ENCODE measurements at regions not wholly inside any gene's neighbourhood (a gene's known extent, or its start where the extent isn't known, plus 50 kb on each side); places are given as distances from the start of the nearest gene placed in this dataset.
"Not testable (repeated sequence)": the region's sequence is repeated elsewhere in the genome, so short reads cannot be mapped to it uniquely, and the experiment has no call there.

DNA sequence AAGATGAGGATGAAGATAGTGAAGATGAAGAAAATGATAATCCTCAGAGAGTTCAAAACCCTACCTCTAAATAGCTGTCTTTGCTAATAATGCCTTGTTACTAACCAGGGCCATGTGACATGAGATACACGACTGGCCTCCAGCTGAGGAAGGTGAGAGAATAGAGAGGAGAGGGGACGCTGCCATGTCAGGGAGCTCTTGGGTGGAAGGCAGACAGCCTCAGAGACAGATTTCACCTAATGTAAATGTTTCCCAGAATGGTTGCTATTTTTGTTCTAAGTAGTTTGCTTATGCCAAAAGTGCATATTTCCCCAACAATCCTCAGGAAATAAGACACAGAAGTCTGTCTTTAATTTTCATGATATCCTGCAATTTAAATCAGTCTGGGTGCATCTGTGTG lies 138.4 kb downstream of the ELOVL4 start:
- Histone ChIP-seq H2AFZ (ENCODE audit: low read depth) (no peak overlapping the region), H3K9me3 (no peaks in the 10 kb centered on the region), H4K20me1 (ENCODE audit: insufficient read depth) (no peaks in the 10 kb centered on the region), H3K36me3 (replicated peaks in 1 of 2; ENCODE audit: control insufficient read depth in 1 of 2, insufficient read depth in 2 of 2, low read length in 1 of 2) (no peaks in the 10 kb centered on the region), H3K79me2 (ENCODE audit: insufficient read depth) (no peaks in the 10 kb centered on the region), H3K4me3 (ENCODE audit: low read depth in 2 of 2, low read length in 1 of 2) (no peak overlapping the region), H3F3A (replicated peaks; ENCODE audit: insufficient read depth) (no peaks in the 10 kb centered on the region), H3K9ac (no peak overlapping the region), H3K4me2 (no peak overlapping the region), H3K27me3 (ENCODE audit: insufficient read depth) (no peaks in the 10 kb centered on the region), H3K27ac (ENCODE audit: low read depth in 2 of 2, low read length in 1 of 2) (peak overlapping the region; percentile 5 to 100; a peak in 3 of 4 replicates), H3K9me2 (no peaks in the 10 kb centered on the region), H3K4me1 (ENCODE audit: control insufficient read depth in 1 of 2, insufficient read depth in 2 of 2, low read depth in 1 of 2, low read length in 1 of 2) (peaks cover 0 to 62% of the 10 kb centered on the region in 2 experiments; a peak in 3 of 4 replicates)
- POLR2A ChIA-PET, result no interaction called here
- CTCF ChIA-PET, result interaction anchor here (1.2 to 5.7 kb wide), 3 partner anchors 27 to 94 kb away, joined by 4 to 116 read pairs (median 31); no protein-coding TSS in a partner anchor
- DNase-seq, result no peak
- no peak for TF ChIP-seq MXI1 (IDR thresholded peaks at IDR 0.05; ENCODE audit: low read depth, low read length)
- peak in 1 of 2 experiments; percentile 41; a peak in 1 of 4 replicates for TF ChIP-seq EP300 (IDR thresholded peaks at IDR 0.05; ENCODE audit: borderline replicate concordance in 1 of 2, low read depth in 1 of 2, low read length in 1 of 2)
- TF ChIP-seq SIN3A (IDR thresholded peaks at IDR 0.05; ENCODE audit: borderline replicate concordance, low read depth, low read length), result no peak
- peak; percentile 29; the same call in 1 of the 2 replicates for TF ChIP-seq TCF12 (IDR thresholded peaks at IDR 0.05)
- TF ChIP-seq POLR2AphosphoS5 (IDR thresholded peaks at IDR 0.05; ENCODE audit: low read depth, low read length), result peak; percentile 26; the same call in 1 of the 2 replicates
- TF ChIP-seq EZH2phosphoT487 (IDR thresholded peaks at IDR 0.05; ENCODE audit: borderline replicate concordance, low read depth), result no peak
- TF ChIP-seq MEF2A (IDR thresholded peaks at IDR 0.05; ENCODE audit: borderline replicate concordance, low read depth), result no peak
- TF ChIP-seq NFIC (IDR thresholded peaks at IDR 0.05; ENCODE audit: borderline replicate concordance), result no peak
- no peak for TF ChIP-seq JUND (IDR thresholded peaks at IDR 0.05)
- TF ChIP-seq YY1 (IDR thresholded peaks at IDR 0.05; ENCODE audit: low read depth), result no peak
- 17% methylated on average over 2 of the region's 2 CpGs for WGBS (ENCODE audit: low lambda C conversion rate)

DNA sequence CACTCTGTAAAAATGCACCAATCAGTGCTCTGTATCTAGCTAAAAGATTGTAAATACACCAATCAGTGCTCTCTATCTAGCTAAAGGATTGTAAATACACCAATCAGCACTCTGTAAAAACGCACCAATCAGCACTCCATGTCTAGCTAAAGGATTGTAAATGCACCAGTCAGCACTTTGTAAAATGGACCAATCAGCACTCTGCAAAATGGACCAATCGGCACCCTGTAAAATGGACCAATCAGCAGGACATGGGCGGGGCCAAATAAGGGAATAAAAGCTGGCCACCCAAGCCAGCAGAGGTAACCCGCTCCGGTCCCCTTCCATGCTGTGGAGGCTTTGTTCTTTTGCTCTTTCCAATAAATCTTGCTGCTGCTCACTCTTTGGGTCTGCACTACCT lies 140.7 kb downstream of the ELOVL4 start:
- H4K20me1 ChIP-seq (ENCODE audit: insufficient read depth); H2AFZ ChIP-seq (ENCODE audit: low read depth); POLR2A ChIA-PET; DNase-seq; H3K9ac ChIP-seq; H3K79me2 ChIP-seq (ENCODE audit: insufficient read depth); H3K9me2 ChIP-seq; H3K4me3 ChIP-seq (ENCODE audit: low read depth in 2 of 2, low read length in 1 of 2); H3K9me3 ChIP-seq; H3K27me3 ChIP-seq (ENCODE audit: insufficient read depth); H3F3A ChIP-seq (replicated peaks; ENCODE audit: insufficient read depth); H3K4me2 ChIP-seq; H3K36me3 ChIP-seq (replicated peaks in 1 of 2; ENCODE audit: control insufficient read depth in 1 of 2, insufficient read depth in 2 of 2, low read length in 1 of 2): not testable (repeated sequence)
- Histone ChIP-seq H3K27ac (ENCODE audit: low read depth in 2 of 2, low read length in 1 of 2) (peak overlapping the region in 1 of 2 experiments; percentile 100; a peak in 1 of 4 replicates), H3K4me1 (ENCODE audit: control insufficient read depth in 1 of 2, insufficient read depth in 2 of 2, low read depth in 1 of 2, low read length in 1 of 2) (peaks cover 0 to 45% of the 10 kb centered on the region in 2 experiments; a peak in 3 of 4 replicates)
- WGBS (ENCODE audit: low lambda C conversion rate), result 67% methylated on average over 5 of the region's 5 CpGs
- CTCF ChIA-PET, result interaction anchor here (2.4 kb wide), 1 partner anchor 28 kb away, joined by 10 read pairs; no protein-coding TSS in a partner anchor

DNA sequence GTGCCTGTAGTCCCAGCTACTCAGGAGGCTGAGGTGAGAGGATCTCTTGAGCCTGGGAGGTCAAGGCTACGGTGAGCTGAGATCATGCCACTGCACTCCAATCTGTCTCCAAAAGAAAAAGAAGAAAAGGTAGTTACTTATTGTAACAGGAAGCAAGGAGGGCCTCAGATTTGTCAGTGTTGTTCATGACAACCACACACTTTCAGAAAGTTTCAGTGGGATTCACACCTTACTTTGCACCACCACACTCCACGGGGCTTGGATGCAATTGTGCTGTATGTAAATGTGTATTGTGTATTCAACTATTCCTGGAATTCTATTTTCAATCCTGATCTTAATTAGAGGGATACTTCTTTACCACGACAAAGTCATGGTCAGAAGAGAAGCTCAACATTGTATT lies 142.6 kb downstream of the ELOVL4 start:
- peaks cover 0 to 29% of the 10 kb centered on the region in 2 experiments; a peak in 3 of 4 replicates for H3K4me1 ChIP-seq (ENCODE audit: control insufficient read depth in 1 of 2, insufficient read depth in 2 of 2, low read depth in 1 of 2, low read length in 1 of 2)
- no peaks in the 10 kb centered on the region for H3F3A ChIP-seq (replicated peaks; ENCODE audit: insufficient read depth)
- H3K27ac ChIP-seq (ENCODE audit: low read depth in 2 of 2, low read length in 1 of 2), result no peak overlapping the region
- no peak overlapping the region for H3K4me3 ChIP-seq (ENCODE audit: low read depth in 2 of 2, low read length in 1 of 2)
- H4K20me1 ChIP-seq (ENCODE audit: insufficient read depth), result no peaks in the 10 kb centered on the region
- H3K9me2 ChIP-seq, result no peaks in the 10 kb centered on the region
- ChIA-PET CTCF (interaction anchor here (1.7 to 5.1 kb wide), 3 partner anchors 10 to 64 kb away, joined by 6 to 22 read pairs (median 10); no protein-coding TSS in a partner anchor), POLR2A (no interaction called here)
- no peak overlapping the region for H3K4me2 ChIP-seq
- WGBS (ENCODE audit: low lambda C conversion rate), result 53% methylated on average over 3 of the region's 3 CpGs
- no peaks in the 10 kb centered on the region for H3K9me3 ChIP-seq
- no peak overlapping the region for H3K9ac ChIP-seq
- no peaks in the 10 kb centered on the region for H3K36me3 ChIP-seq (replicated peaks in 1 of 2; ENCODE audit: control insufficient read depth in 1 of 2, insufficient read depth in 2 of 2, low read length in 1 of 2)
- no peaks in the 10 kb centered on the region for H3K27me3 ChIP-seq (ENCODE audit: insufficient read depth)
- no peaks in the 10 kb centered on the region for H3K79me2 ChIP-seq (ENCODE audit: insufficient read depth)
- no peak for DNase-seq
- no peak overlapping the region for H2AFZ ChIP-seq (ENCODE audit: low read depth)
- TF ChIP-seq, protein P1, sequence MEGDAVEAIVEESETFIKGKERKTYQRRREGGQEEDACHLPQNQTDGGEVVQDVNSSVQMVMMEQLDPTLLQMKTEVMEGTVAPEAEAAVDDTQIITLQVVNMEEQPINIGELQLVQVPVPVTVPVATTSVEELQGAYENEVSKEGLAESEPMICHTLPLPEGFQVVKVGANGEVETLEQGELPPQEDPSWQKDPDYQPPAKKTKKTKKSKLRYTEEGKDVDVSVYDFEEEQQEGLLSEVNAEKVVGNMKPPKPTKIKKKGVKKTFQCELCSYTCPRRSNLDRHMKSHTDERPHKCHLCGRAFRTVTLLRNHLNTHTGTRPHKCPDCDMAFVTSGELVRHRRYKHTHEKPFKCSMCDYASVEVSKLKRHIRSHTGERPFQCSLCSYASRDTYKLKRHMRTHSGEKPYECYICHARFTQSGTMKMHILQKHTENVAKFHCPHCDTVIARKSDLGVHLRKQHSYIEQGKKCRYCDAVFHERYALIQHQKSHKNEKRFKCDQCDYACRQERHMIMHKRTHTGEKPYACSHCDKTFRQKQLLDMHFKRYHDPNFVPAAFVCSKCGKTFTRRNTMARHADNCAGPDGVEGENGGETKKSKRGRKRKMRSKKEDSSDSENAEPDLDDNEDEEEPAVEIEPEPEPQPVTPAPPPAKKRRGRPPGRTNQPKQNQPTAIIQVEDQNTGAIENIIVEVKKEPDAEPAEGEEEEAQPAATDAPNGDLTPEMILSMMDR (IDR thresholded peaks at IDR 0.05), result no peak
- TF ChIP-seq FOXJ3 (CRISPR knock-in tag; IDR thresholded peaks at IDR 0.05), result no peak
- TF ChIP-seq SMC3 (IDR thresholded peaks at IDR 0.05; ENCODE audit: low read depth, low read length), result no peak
- TF ChIP-seq, protein P2, sequence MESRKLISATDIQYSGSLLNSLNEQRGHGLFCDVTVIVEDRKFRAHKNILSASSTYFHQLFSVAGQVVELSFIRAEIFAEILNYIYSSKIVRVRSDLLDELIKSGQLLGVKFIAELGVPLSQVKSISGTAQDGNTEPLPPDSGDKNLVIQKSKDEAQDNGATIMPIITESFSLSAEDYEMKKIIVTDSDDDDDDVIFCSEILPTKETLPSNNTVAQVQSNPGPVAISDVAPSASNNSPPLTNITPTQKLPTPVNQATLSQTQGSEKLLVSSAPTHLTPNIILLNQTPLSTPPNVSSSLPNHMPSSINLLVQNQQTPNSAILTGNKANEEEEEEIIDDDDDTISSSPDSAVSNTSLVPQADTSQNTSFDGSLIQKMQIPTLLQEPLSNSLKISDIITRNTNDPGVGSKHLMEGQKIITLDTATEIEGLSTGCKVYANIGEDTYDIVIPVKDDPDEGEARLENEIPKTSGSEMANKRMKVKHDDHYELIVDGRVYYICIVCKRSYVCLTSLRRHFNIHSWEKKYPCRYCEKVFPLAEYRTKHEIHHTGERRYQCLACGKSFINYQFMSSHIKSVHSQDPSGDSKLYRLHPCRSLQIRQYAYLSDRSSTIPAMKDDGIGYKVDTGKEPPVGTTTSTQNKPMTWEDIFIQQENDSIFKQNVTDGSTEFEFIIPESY (IDR thresholded peaks at IDR 0.05; ENCODE audit: borderline replicate concordance, low read depth), result no peak
- TF ChIP-seq RXRA (IDR thresholded peaks at IDR 0.05; ENCODE audit: borderline replicate concordance, low read depth), result no peak
- TF ChIP-seq EZH2phosphoT487 (IDR thresholded peaks at IDR 0.05; ENCODE audit: borderline replicate concordance, low read depth), result no peak
- TF ChIP-seq, protein P3, sequence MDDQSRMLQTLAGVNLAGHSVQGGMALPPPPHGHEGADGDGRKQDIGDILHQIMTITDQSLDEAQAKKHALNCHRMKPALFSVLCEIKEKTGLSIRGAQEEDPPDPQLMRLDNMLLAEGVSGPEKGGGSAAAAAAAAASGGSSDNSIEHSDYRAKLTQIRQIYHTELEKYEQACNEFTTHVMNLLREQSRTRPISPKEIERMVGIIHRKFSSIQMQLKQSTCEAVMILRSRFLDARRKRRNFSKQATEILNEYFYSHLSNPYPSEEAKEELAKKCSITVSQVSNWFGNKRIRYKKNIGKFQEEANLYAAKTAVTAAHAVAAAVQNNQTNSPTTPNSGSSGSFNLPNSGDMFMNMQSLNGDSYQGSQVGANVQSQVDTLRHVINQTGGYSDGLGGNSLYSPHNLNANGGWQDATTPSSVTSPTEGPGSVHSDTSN (IDR thresholded peaks at IDR 0.05), result no peak
- TF ChIP-seq SIN3A (IDR thresholded peaks at IDR 0.05; ENCODE audit: borderline replicate concordance, low read depth, low read length), result no peak
- TF ChIP-seq, protein P4, sequence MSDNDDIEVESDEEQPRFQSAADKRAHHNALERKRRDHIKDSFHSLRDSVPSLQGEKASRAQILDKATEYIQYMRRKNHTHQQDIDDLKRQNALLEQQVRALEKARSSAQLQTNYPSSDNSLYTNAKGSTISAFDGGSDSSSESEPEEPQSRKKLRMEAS (IDR thresholded peaks at IDR 0.05; ENCODE audit: low read depth), result no peak
- no peak for TF ChIP-seq CHD2 (IDR thresholded peaks at IDR 0.05; ENCODE audit: low read length, partially characterized antibody)

All from SK-N-SH (cell line).